ENCODE measurements at regions not wholly inside any gene's neighbourhood (a gene's known extent, or its start where the extent isn't known, plus 50 kb on each side); places are given as distances from the start of the nearest gene placed in this dataset.

- TF ChIP-seq POLR2A (IDR thresholded peaks at IDR 0.05; ENCODE audit: low read depth, low read length) = no peak
- FAIRE-seq (no peak), DNase-seq (ENCODE audit: insufficient read length) (no peak)
Measured at GRCh38 chr11:80698637-80699036, 1257.8 kb upstream of the TENM4 start.

GRCh38 chr11:80694385-80694784 is 1253.6 kb upstream of the TENM4 start:
- TF ChIP-seq POLR2A (IDR thresholded peaks at IDR 0.05; ENCODE audit: low read depth, low read length) (no peak), TAF1 (IDR thresholded peaks at IDR 0.05; ENCODE audit: borderline replicate concordance, low read depth, low read length) (no peak), POLR2AphosphoS5 (IDR thresholded peaks at IDR 0.05; ENCODE audit: low read depth, low read length) (no peak)
- FAIRE-seq (no peak), DNase-seq (ENCODE audit: insufficient read length) (no peak)

- TF ChIP-seq TAF1 (IDR thresholded peaks at IDR 0.05; ENCODE audit: borderline replicate concordance, low read depth, low read length) (no peak), POLR2A (IDR thresholded peaks at IDR 0.05; ENCODE audit: low read depth, low read length) (no peak), POLR2AphosphoS5 (IDR thresholded peaks at IDR 0.05; ENCODE audit: low read depth, low read length) (no peak)
- DNase-seq (ENCODE audit: insufficient read length) (no peak), FAIRE-seq (no peak)
Measured at GRCh38 chr11:80687941-80688340, 1247.1 kb upstream of the TENM4 start.

- DNase-seq (ENCODE audit: insufficient read length) (no peak), FAIRE-seq (no peak)
- TF ChIP-seq TAF1 (IDR thresholded peaks at IDR 0.05; ENCODE audit: borderline replicate concordance, low read depth, low read length) (no peak), POLR2A (IDR thresholded peaks at IDR 0.05; ENCODE audit: low read depth, low read length) (no peak), POLR2AphosphoS5 (IDR thresholded peaks at IDR 0.05; ENCODE audit: low read depth, low read length) (no peak)
Measured at GRCh38 chr11:80686889-80687288, 1246.1 kb upstream of the TENM4 start.

GRCh38 chr11:80673566-80673965 is 1232.7 kb upstream of the TENM4 start:
- DNase-seq (ENCODE audit: insufficient read length) (no peak), FAIRE-seq (no peak)
- TF ChIP-seq POLR2A (IDR thresholded peaks at IDR 0.05; ENCODE audit: low read depth, low read length) (no peak), POLR2AphosphoS5 (IDR thresholded peaks at IDR 0.05; ENCODE audit: low read depth, low read length) (no peak), TAF1 (IDR thresholded peaks at IDR 0.05; ENCODE audit: borderline replicate concordance, low read depth, low read length) (no peak)

- no peak for FAIRE-seq
- no peak for DNase-seq (ENCODE audit: insufficient read length)
- no peak for TF ChIP-seq TAF1 (IDR thresholded peaks at IDR 0.05; ENCODE audit: borderline replicate concordance, low read depth, low read length)
- no peak for TF ChIP-seq POLR2AphosphoS5 (IDR thresholded peaks at IDR 0.05; ENCODE audit: low read depth, low read length)
- no peak for TF ChIP-seq POLR2A (IDR thresholded peaks at IDR 0.05; ENCODE audit: low read depth, low read length)
Measured at GRCh38 chr11:80669620-80670019, 1228.8 kb upstream of the TENM4 start.

GRCh38 chr11:80668039-80668438 is 1227.2 kb upstream of the TENM4 start:
- no peak for DNase-seq (ENCODE audit: insufficient read length)
- TF ChIP-seq TAF1 (IDR thresholded peaks at IDR 0.05; ENCODE audit: borderline replicate concordance, low read depth, low read length) = no peak
- TF ChIP-seq POLR2A (IDR thresholded peaks at IDR 0.05; ENCODE audit: low read depth, low read length) = no peak
- no peak for TF ChIP-seq POLR2AphosphoS5 (IDR thresholded peaks at IDR 0.05; ENCODE audit: low read depth, low read length)
- FAIRE-seq = no peak

GRCh38 chr11:80655834-80656233 is 1215.0 kb upstream of the TENM4 start:
- TF ChIP-seq TAF1 (IDR thresholded peaks at IDR 0.05; ENCODE audit: borderline replicate concordance, low read depth, low read length) (no peak), POLR2AphosphoS5 (IDR thresholded peaks at IDR 0.05; ENCODE audit: low read depth, low read length) (no peak), POLR2A (IDR thresholded peaks at IDR 0.05; ENCODE audit: low read depth, low read length) (no peak)
- no peak for DNase-seq (ENCODE audit: insufficient read length)
- no peak for FAIRE-seq

- no peak for DNase-seq (ENCODE audit: insufficient read length)
- TF ChIP-seq POLR2A (IDR thresholded peaks at IDR 0.05; ENCODE audit: low read depth, low read length) (no peak), POLR2AphosphoS5 (IDR thresholded peaks at IDR 0.05; ENCODE audit: low read depth, low read length) (no peak), TAF1 (IDR thresholded peaks at IDR 0.05; ENCODE audit: borderline replicate concordance, low read depth, low read length) (no peak)
- no peak for FAIRE-seq
Measured at GRCh38 chr11:80650966-80651365, 1210.1 kb upstream of the TENM4 start.

- no peak for TF ChIP-seq POLR2A (IDR thresholded peaks at IDR 0.05; ENCODE audit: low read depth, low read length)
- DNase-seq (ENCODE audit: insufficient read length) (no peak), FAIRE-seq (no peak)
Measured at GRCh38 chr11:80649186-80649585, 1208.4 kb upstream of the TENM4 start.

GRCh38 chr11:80638296-80638695 is 1197.5 kb upstream of the TENM4 start:
- DNase-seq (ENCODE audit: insufficient read length) = no peak
- no peak for FAIRE-seq
- TF ChIP-seq POLR2AphosphoS5 (IDR thresholded peaks at IDR 0.05; ENCODE audit: low read depth, low read length) (no peak), TAF1 (IDR thresholded peaks at IDR 0.05; ENCODE audit: borderline replicate concordance, low read depth, low read length) (no peak), POLR2A (IDR thresholded peaks at IDR 0.05; ENCODE audit: low read depth, low read length) (no peak)

GRCh38 chr11:80637571-80637970 is 1196.7 kb upstream of the TENM4 start:
- no peak for DNase-seq (ENCODE audit: insufficient read length)
- FAIRE-seq = no peak
- TF ChIP-seq POLR2AphosphoS5 (IDR thresholded peaks at IDR 0.05; ENCODE audit: low read depth, low read length) (no peak), TAF1 (IDR thresholded peaks at IDR 0.05; ENCODE audit: borderline replicate concordance, low read depth, low read length) (no peak), POLR2A (IDR thresholded peaks at IDR 0.05; ENCODE audit: low read depth, low read length) (no peak)

GRCh38 chr11:80636999-80637398 is 1196.2 kb upstream of the TENM4 start:
- DNase-seq (ENCODE audit: insufficient read length) (no peak), FAIRE-seq (no peak)
- TF ChIP-seq POLR2A (IDR thresholded peaks at IDR 0.05; ENCODE audit: low read depth, low read length) = no peak
- no peak for TF ChIP-seq TAF1 (IDR thresholded peaks at IDR 0.05; ENCODE audit: borderline replicate concordance, low read depth, low read length)
- TF ChIP-seq POLR2AphosphoS5 (IDR thresholded peaks at IDR 0.05; ENCODE audit: low read depth, low read length) = no peak

All from GM12892 (cell line).